ENCODE measurements at regions not wholly inside any gene's neighbourhood (a gene's known extent, or its start where the extent isn't known, plus 50 kb on each side); places are given as distances from the start of the nearest gene placed in this dataset.
A peak's percentile ranks its signal among the peaks of the same experiment; 100 is the strongest.

DNA sequence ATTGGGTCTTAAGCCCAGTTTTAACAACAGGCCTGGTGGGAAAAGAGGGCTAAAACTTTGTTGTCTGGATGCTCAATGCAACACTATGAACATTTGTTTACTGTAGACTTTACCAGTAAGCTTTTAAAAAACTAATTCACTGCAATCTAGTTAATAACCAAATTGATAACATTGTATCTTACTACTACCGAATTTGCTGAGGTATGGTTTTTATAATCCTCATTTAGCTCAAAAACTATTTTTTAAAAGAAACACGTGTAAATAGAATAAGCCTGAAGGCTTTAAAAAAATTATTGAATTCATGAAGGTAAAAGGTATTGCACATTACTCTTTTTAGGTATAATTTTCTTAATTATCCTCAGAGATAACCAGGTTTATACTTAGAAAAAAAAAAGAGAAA lies 500.6 kb downstream of the RWDD3 start:
- BruUV-seq (replicated peaks): no TSS peak
- no peak overlapping the region for H3K4me3 ChIP-seq
- intact Hi-C loops (cut with micrococcal nuclease; ENCODE audit: unreplicated experiment): no loop called here

DNA sequence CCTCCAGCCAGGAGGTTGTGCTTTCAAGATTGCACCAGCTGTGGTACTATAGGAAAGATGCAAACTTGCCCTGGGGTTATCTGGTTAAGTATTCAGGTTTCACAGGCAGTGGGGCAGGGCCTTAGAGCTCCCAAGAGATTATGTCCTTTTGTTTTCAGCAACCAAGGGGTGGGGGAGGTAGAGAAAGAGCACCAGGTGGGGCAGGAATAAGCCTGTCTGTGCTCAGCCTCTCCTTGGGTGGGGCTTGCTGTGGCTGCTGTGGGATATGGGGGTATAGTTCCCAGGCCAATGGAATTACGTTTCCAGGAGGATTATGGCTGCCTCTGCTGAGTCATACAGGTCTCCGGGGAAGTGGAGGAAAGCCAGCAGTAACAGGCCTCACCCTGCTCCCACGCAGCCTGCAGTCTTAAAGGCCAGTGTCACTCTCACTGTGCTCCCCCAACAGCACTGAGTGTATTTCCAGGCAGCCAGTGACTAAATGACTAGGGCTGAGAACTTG lies 508.6 kb downstream of the RWDD3 start:
- Histone ChIP-seq H3K4me2 (peak overlapping the region; percentile 6; the same call in 1 of the 2 replicates), H3K36me3 (ENCODE audit: low read depth) (no peaks in the 10 kb centered on the region), H4K20me1 (ENCODE audit: insufficient read depth) (no peaks in the 10 kb centered on the region), H3F3A (ENCODE audit: insufficient read depth, low read depth) (no peaks in the 10 kb centered on the region), H3K27me3 (ENCODE audit: insufficient read depth, low read depth) (no peaks in the 10 kb centered on the region), H3K9me2 (ENCODE audit: insufficient read depth) (0 out of 2 replicates have a peak, but pooled peaks cover 3% of the 10 kb centered on the region), H2AFZ (no peak overlapping the region), H3K4me1 (replicated peaks; ENCODE audit: insufficient read depth) (no peaks in the 10 kb centered on the region), H3K9me3 (ENCODE audit: insufficient read depth, low read depth) (no peaks in the 10 kb centered on the region), H3K4me3 (no peak overlapping the region), H3K79me2 (ENCODE audit: low read depth) (no peaks in the 10 kb centered on the region), H3K27ac (no peak overlapping the region)
- no TSS peak for BruUV-seq (replicated peaks)
- peak in 1 of 2 experiments; percentile 60 for DNase-seq
- ChIA-PET POLR2A (ENCODE audit: unreplicated experiment) (no interaction called here), CTCF (no interaction called here)
- intact Hi-C loops (cut with micrococcal nuclease; ENCODE audit: unreplicated experiment): no loop called here
- TF ChIP-seq, protein P1, sequence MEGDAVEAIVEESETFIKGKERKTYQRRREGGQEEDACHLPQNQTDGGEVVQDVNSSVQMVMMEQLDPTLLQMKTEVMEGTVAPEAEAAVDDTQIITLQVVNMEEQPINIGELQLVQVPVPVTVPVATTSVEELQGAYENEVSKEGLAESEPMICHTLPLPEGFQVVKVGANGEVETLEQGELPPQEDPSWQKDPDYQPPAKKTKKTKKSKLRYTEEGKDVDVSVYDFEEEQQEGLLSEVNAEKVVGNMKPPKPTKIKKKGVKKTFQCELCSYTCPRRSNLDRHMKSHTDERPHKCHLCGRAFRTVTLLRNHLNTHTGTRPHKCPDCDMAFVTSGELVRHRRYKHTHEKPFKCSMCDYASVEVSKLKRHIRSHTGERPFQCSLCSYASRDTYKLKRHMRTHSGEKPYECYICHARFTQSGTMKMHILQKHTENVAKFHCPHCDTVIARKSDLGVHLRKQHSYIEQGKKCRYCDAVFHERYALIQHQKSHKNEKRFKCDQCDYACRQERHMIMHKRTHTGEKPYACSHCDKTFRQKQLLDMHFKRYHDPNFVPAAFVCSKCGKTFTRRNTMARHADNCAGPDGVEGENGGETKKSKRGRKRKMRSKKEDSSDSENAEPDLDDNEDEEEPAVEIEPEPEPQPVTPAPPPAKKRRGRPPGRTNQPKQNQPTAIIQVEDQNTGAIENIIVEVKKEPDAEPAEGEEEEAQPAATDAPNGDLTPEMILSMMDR (conservative IDR thresholded peaks at IDR 0.05): no peak
- TF ChIP-seq EZH2 (IDR thresholded peaks at IDR 0.05; ENCODE audit: low read depth): no peak

More for the DNA sequence above, 500.6 kb downstream of the RWDD3 start:
- no peak overlapping the region for H2AFZ ChIP-seq
- no peak overlapping the region for H3K27ac ChIP-seq
- ChIA-PET POLR2A (ENCODE audit: unreplicated experiment) (no interaction called here), CTCF (no interaction called here)
- H3K27me3 ChIP-seq (ENCODE audit: insufficient read depth, low read depth): no peaks in the 10 kb centered on the region
- H3K79me2 ChIP-seq (ENCODE audit: low read depth): no peaks in the 10 kb centered on the region
- H3K4me2 ChIP-seq: no peak overlapping the region
- H3K36me3 ChIP-seq (ENCODE audit: low read depth): no peaks in the 10 kb centered on the region
- no peak for DNase-seq
- no peaks in the 10 kb centered on the region for H4K20me1 ChIP-seq (ENCODE audit: insufficient read depth)
- H3K9me2 ChIP-seq (ENCODE audit: insufficient read depth): no peaks in the 10 kb centered on the region
- H3K4me1 ChIP-seq (replicated peaks; ENCODE audit: insufficient read depth): no peaks in the 10 kb centered on the region
- no peaks in the 10 kb centered on the region for H3K9me3 ChIP-seq (ENCODE audit: insufficient read depth, low read depth)
- no peaks in the 10 kb centered on the region for H3F3A ChIP-seq (ENCODE audit: insufficient read depth, low read depth)
- TF ChIP-seq EZH2 (IDR thresholded peaks at IDR 0.05; ENCODE audit: low read depth): no peak
- TF ChIP-seq, protein P1 (conservative IDR thresholded peaks at IDR 0.05): no peak

DNA sequence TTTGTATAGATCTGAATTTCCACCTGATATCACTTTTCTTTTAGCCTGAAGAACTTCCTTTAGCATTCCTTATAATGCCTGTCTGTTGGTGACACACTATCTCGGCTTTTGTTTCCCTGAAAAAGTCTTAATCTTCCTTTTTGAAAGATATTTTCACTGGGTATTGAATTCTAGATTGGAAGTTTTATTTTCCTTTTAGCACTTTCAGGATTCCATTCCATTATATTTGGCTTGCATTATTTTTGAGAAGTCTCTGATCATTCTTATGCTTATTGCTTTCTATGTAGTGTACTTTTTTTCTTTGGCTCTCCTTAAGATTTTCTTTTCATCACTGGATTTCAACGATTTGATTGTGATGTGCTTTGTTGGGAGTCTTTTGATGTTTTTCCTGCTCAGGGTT lies 510.7 kb downstream of the RWDD3 start:
- intact Hi-C loops (cut with micrococcal nuclease; ENCODE audit: unreplicated experiment): no loop called here
- H3K27me3 ChIP-seq (ENCODE audit: insufficient read depth, low read depth): no peaks in the 10 kb centered on the region

More for the DNA sequence above, 510.7 kb downstream of the RWDD3 start:
- no peaks in the 10 kb centered on the region for H3K79me2 ChIP-seq (ENCODE audit: low read depth)
- ChIA-PET CTCF (no interaction called here), POLR2A (ENCODE audit: unreplicated experiment) (no interaction called here)
- no peaks in the 10 kb centered on the region for H3K9me3 ChIP-seq (ENCODE audit: insufficient read depth, low read depth)
- no peak overlapping the region for H3K27ac ChIP-seq
- no peak for TF ChIP-seq EZH2 (IDR thresholded peaks at IDR 0.05; ENCODE audit: low read depth)
- TF ChIP-seq, protein P1 (conservative IDR thresholded peaks at IDR 0.05): no peak
- DNase-seq: no peak
- no peaks in the 10 kb centered on the region for H4K20me1 ChIP-seq (ENCODE audit: insufficient read depth)
- no TSS peak for BruUV-seq (replicated peaks)
- H3K4me1 ChIP-seq (replicated peaks; ENCODE audit: insufficient read depth): no peaks in the 10 kb centered on the region
- H3K4me2 ChIP-seq: no peak overlapping the region
- H2AFZ ChIP-seq: no peak overlapping the region
- 0 out of 2 replicates have a peak, but pooled peaks cover 3% of the 10 kb centered on the region for H3K9me2 ChIP-seq (ENCODE audit: insufficient read depth)
- no peaks in the 10 kb centered on the region for H3F3A ChIP-seq (ENCODE audit: insufficient read depth, low read depth)
- no peak overlapping the region for H3K4me3 ChIP-seq
- H3K36me3 ChIP-seq (ENCODE audit: low read depth): no peaks in the 10 kb centered on the region

Data from PC-9 (cell line).